ENCODE measurements at regions not wholly inside any gene's neighbourhood (a gene's known extent, or its start where the extent isn't known, plus 50 kb on each side); places are given as distances from the start of the nearest gene placed in this dataset.

DNA sequence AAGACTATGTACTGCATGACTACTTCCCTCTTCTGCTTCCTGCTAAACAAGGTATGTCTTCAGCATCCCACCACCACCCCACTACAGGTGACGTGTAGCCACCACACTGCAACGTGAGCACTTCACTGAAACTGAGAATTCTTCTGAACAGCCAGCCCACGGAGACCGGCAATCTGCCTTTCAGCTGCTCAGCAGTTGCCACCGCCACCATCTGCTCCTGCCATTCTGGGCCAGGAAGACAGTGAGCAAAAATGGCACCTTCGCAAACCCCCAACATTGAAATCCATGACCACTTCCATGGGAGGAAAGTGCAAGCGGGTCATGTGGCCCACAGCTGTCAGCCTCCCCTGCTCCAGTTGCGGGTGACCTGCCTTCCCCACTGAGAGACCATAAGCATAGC, 443.4 kb upstream of the ST8SIA4 start:
- no peak overlapping the region for H2BK5ac ChIP-seq (ENCODE audit: insufficient read length, low read length)
- Mint-ChIP-seq H3K36me3 (ENCODE audit: insufficient read depth in 1 of 3, low read depth in 3 of 3) (no peaks in the 10 kb centered on the region; a peak in 2 of 7 replicates), H3K9me3 (0 out of 5 replicates have a peak, but pooled peaks cover 0 to 3% of the 10 kb centered on the region in 2 experiments), H3K27me3 (ENCODE audit: low read depth) (no peaks in the 10 kb centered on the region; the same call in 1 of the 2 replicates), H3K27ac (no peak overlapping the region), H3K4me1 (peaks cover 0 to 6% of the 10 kb centered on the region in 2 experiments; a peak in 2 of 4 replicates), H3K4me3 (no peak overlapping the region)
- no peaks in the 10 kb centered on the region for H3K27me3 ChIP-seq (ENCODE audit: insufficient read depth, low read length)
- no peak overlapping the region for H2BK20ac ChIP-seq (ENCODE audit: low read depth, low read length, poor library complexity, severe bottlenecking)
- no peak overlapping the region for H4K91ac ChIP-seq (ENCODE audit: insufficient read length, low read depth, low read length)
- DNase-seq = no peak
- no peaks in the 10 kb centered on the region for H3K79me2 ChIP-seq (ENCODE audit: insufficient read depth, low read length)
- H3K23ac ChIP-seq (ENCODE audit: insufficient read length, low read depth, low read length) = no peak overlapping the region
- H3K9ac ChIP-seq (ENCODE audit: extremely low read depth, insufficient read length, low read length) = no peak overlapping the region
- no peaks in the 10 kb centered on the region for H3K9me3 ChIP-seq (ENCODE audit: control insufficient read depth, low read depth, low read length)
- no peaks in the 10 kb centered on the region for H4K20me1 ChIP-seq (ENCODE audit: control insufficient read depth, insufficient read depth, insufficient read length)
- no peak overlapping the region for H4K5ac ChIP-seq (ENCODE audit: insufficient read length, low read depth, low read length)
- H3K56ac ChIP-seq (ENCODE audit: insufficient read length, low read depth, low read length) = no peak overlapping the region
- H3K4ac ChIP-seq (ENCODE audit: low read depth, low read length) = no peak overlapping the region
- no peak overlapping the region for H2AFZ ChIP-seq (ENCODE audit: low read length)
- H2BK120ac ChIP-seq (ENCODE audit: low read depth, low read length, poor library complexity, severe bottlenecking) = no peak overlapping the region
- no peaks in the 10 kb centered on the region for H3K23me2 ChIP-seq (ENCODE audit: insufficient read length, low read depth, low read length, poor library complexity, severe bottlenecking)
- no peak overlapping the region for H4K8ac ChIP-seq (replicated peaks; ENCODE audit: insufficient read length, low read depth, low read length)
- H3T11ph ChIP-seq (ENCODE audit: low read length) = no peak overlapping the region
- TF ChIP-seq, protein P1, sequence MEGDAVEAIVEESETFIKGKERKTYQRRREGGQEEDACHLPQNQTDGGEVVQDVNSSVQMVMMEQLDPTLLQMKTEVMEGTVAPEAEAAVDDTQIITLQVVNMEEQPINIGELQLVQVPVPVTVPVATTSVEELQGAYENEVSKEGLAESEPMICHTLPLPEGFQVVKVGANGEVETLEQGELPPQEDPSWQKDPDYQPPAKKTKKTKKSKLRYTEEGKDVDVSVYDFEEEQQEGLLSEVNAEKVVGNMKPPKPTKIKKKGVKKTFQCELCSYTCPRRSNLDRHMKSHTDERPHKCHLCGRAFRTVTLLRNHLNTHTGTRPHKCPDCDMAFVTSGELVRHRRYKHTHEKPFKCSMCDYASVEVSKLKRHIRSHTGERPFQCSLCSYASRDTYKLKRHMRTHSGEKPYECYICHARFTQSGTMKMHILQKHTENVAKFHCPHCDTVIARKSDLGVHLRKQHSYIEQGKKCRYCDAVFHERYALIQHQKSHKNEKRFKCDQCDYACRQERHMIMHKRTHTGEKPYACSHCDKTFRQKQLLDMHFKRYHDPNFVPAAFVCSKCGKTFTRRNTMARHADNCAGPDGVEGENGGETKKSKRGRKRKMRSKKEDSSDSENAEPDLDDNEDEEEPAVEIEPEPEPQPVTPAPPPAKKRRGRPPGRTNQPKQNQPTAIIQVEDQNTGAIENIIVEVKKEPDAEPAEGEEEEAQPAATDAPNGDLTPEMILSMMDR (conservative IDR thresholded peaks at IDR 0.05) = no peak
- H3K79me1 ChIP-seq (ENCODE audit: insufficient read depth, low read depth, low read length, poor library complexity, severe bottlenecking) = no peaks in the 10 kb centered on the region
- H2BK12ac ChIP-seq (ENCODE audit: insufficient read length, low read depth, low read length) = no peak overlapping the region
- no peak overlapping the region for H3K18ac ChIP-seq (ENCODE audit: insufficient read length, low read depth, low read length)
- no CpG with 5 or more reads among the region's 8 CpGs for WGBS (ENCODE audit: extremely low coverage, insufficient read length, low lambda C conversion rate)
- no peaks in the 10 kb centered on the region for H3K4me1 ChIP-seq (ENCODE audit: insufficient read depth, low read length)
- H3K14ac ChIP-seq (ENCODE audit: insufficient read depth, low read length) = no peak overlapping the region
- H3K27ac ChIP-seq (ENCODE audit: insufficient read length, low read depth, low read length) = no peak overlapping the region
- no peak overlapping the region for H3K4me2 ChIP-seq (ENCODE audit: insufficient read depth, insufficient read length, low read length)
- no peak overlapping the region for H2AK5ac ChIP-seq (ENCODE audit: insufficient read length, low read length)
- no peak overlapping the region for H2BK15ac ChIP-seq (ENCODE audit: low read depth, low read length)

Measured in H9 (cell line).